Left lung (tissue), 4 donors: ENCODE measurements at regions not wholly inside any gene's neighbourhood (a gene's known extent, or its start where the extent isn't known, plus 50 kb on each side); places are given as distances from the start of the nearest gene placed in this dataset.

Source experiments
- ATAC-seq: fragments of 200-7000 bp; cut with Tn5 transposase; one replicate; pipeline ENCODE4 v1.9.1; 2020; ENCODE audit warnings: moderate library complexity
- DNase-seq, 4 donors: peaks; one replicate each; pipeline ENCODE4 v3.0.0-alpha.2; 2013 to 2020
- H3K27ac ChIP-seq, 2 donors: fragments of 200-600 bp; sonication (generic) in 1 of 2; one replicate each; pipeline versions ENCODE4 v1.5.0 to v1.8.0; 2020 to 2021
- H3K27me3 ChIP-seq, 2 donors: fragments of 200-600 bp; sonication (generic) in 1 of 2; one replicate each; pipeline versions ENCODE4 v1.5.0 to v1.8.0; 2020 to 2021
- H3K36me3 ChIP-seq, 2 donors: fragments of 200-600 bp; sonication (generic) in 1 of 2; one replicate each; pipeline versions ENCODE4 v1.5.0 to v1.8.0; 2020 to 2021
- H3K4me1 ChIP-seq, 2 donors: fragments of 200-600 bp; one replicate each; pipeline ENCODE4 v1.8.0; 2021
- H3K4me3 ChIP-seq, 2 donors: fragments of 200-600 bp; sonication (generic) in 1 of 2; one replicate each; pipeline versions ENCODE4 v1.5.0 to v1.8.0; 2020 to 2021; ENCODE audit warnings: mild to moderate bottlenecking in 1 of 2
- H3K9me3 ChIP-seq, 2 donors: fragments of 200-600 bp; sonication (generic) in 1 of 2; one replicate each; pipeline versions ENCODE4 v1.5.0 to v1.8.0; 2020 to 2021
- CTCF ChIP-seq, 2 donors: fragments of 200-600 bp; sonication (generic) in 1 of 2; IDR thresholded peaks; one replicate each; pipeline versions ENCODE4 v1.5.0 to v1.8.0; 2021; ENCODE audit warnings: antibody characterized with exemption in 2 of 2
- intact Hi-C, 2 donors: fragments of 100-400 bp; cut with DNase I; formaldehyde crosslinking; loops; one replicate each; pipeline versions ENCODE4 v1.11.2 to v1.14.2; 2022
- donor health status: DM: no; HTN: yes; CAD: no.
- donor health status: DM: no; HTN: no; CAD: no.

GRCh38 chr4:176467001-176467400 is 147.2 kb downstream of the SPCS3 start:
- ATAC-seq = no peak
- intact Hi-C loops = no loop called here
- Histone ChIP-seq H3K36me3 (no peaks in the 10 kb centered on the region), H3K4me3 (no peak overlapping the region), H3K4me1 (no peaks in the 10 kb centered on the region), H3K27ac (no peak overlapping the region), H3K9me3 (peaks cover 0 to 3% of the 10 kb centered on the region in 2 donors), H3K27me3 (no peaks in the 10 kb centered on the region)
- no peak for TF ChIP-seq CTCF (IDR thresholded peaks at IDR 0.05)
- no peak for DNase-seq

GRCh38 chr4:176469546-176469945 is 149.8 kb downstream of the SPCS3 start:
- no peaks in the 10 kb centered on the region for H3K36me3 ChIP-seq
- H3K9me3 ChIP-seq = peaks cover 0 to under 1% of the 10 kb centered on the region in 2 donors
- no peak for TF ChIP-seq CTCF (IDR thresholded peaks at IDR 0.05)
- no peak overlapping the region for H3K4me3 ChIP-seq
- H3K4me1 ChIP-seq = no peaks in the 10 kb centered on the region
- DNase-seq (no peak), ATAC-seq (no peak)
- intact Hi-C loops = no loop called here
- H3K27me3 ChIP-seq = no peaks in the 10 kb centered on the region
- no peak overlapping the region for H3K27ac ChIP-seq

- Histone ChIP-seq H3K4me3 (no peak overlapping the region), H3K36me3 (no peaks in the 10 kb centered on the region), H3K9me3 (peaks cover 0 to 5% of the 10 kb centered on the region in 2 donors), H3K27me3 (no peaks in the 10 kb centered on the region), H3K27ac (no peak overlapping the region), H3K4me1 (no peaks in the 10 kb centered on the region)
- intact Hi-C loops = no loop called here
- ATAC-seq (no peak), DNase-seq (no peak)
- TF ChIP-seq CTCF (IDR thresholded peaks at IDR 0.05) = no peak
Observed at GRCh38 chr4:176470671-176471070, 150.9 kb downstream of the SPCS3 start.

GRCh38 chr4:176475067-176475466 is 155.3 kb downstream of the SPCS3 start:
- Histone ChIP-seq H3K27me3 (no peaks in the 10 kb centered on the region), H3K4me1 (no peaks in the 10 kb centered on the region), H3K36me3 (no peaks in the 10 kb centered on the region), H3K9me3 (peaks cover 0 to 16% of the 10 kb centered on the region in 2 donors), H3K27ac (no peak overlapping the region), H3K4me3 (no peak overlapping the region)
- TF ChIP-seq CTCF (IDR thresholded peaks at IDR 0.05) = no peak
- DNase-seq (no peak), ATAC-seq (no peak)
- intact Hi-C loops = no loop called here

GRCh38 chr4:176478076-176478475 is 158.3 kb downstream of the SPCS3 start:
- ATAC-seq = no peak
- H3K4me3 ChIP-seq = no peak overlapping the region
- H3K4me1 ChIP-seq = no peaks in the 10 kb centered on the region
- peaks cover 0 to 16% of the 10 kb centered on the region in 2 donors for H3K9me3 ChIP-seq
- H3K27me3 ChIP-seq = no peaks in the 10 kb centered on the region
- no peak overlapping the region for H3K27ac ChIP-seq
- H3K36me3 ChIP-seq = no peaks in the 10 kb centered on the region
- DNase-seq = no peak
- intact Hi-C loops = no loop called here
- TF ChIP-seq CTCF (IDR thresholded peaks at IDR 0.05) = no peak
